ENCODE measurements at regions not wholly inside any gene's neighbourhood (a gene's known extent, or its start where the extent isn't known, plus 50 kb on each side); places are given as distances from the start of the nearest gene placed in this dataset.

DNA sequence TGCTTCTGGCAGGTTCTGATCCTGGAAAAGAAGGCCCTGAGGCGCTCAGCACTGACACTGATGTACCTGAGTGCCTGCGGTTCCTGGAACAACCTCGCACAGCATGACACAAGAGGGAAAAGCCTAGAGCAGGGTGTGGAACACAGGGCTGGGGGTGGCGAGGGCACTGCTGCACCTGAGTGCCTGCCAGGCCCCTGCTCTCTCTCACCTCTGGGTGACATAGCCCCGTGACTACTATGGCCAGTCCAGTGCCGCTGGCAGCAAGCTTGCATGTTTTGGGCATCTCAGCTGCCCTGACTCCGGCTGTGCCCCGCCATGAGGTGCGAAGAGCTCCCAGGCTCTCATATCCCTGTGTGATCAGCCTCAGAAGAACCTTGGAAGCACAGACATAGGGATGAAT, 825.2 kb upstream of the SALL3 start:
- TF ChIP-seq, protein P1, sequence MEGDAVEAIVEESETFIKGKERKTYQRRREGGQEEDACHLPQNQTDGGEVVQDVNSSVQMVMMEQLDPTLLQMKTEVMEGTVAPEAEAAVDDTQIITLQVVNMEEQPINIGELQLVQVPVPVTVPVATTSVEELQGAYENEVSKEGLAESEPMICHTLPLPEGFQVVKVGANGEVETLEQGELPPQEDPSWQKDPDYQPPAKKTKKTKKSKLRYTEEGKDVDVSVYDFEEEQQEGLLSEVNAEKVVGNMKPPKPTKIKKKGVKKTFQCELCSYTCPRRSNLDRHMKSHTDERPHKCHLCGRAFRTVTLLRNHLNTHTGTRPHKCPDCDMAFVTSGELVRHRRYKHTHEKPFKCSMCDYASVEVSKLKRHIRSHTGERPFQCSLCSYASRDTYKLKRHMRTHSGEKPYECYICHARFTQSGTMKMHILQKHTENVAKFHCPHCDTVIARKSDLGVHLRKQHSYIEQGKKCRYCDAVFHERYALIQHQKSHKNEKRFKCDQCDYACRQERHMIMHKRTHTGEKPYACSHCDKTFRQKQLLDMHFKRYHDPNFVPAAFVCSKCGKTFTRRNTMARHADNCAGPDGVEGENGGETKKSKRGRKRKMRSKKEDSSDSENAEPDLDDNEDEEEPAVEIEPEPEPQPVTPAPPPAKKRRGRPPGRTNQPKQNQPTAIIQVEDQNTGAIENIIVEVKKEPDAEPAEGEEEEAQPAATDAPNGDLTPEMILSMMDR (IDR thresholded peaks at IDR 0.05; ENCODE audit: low read depth, low read length, poor library complexity, severe bottlenecking) = no peak
- no peak for TF ChIP-seq EZH2phosphoT487 (IDR thresholded peaks at IDR 0.05; ENCODE audit: borderline replicate concordance, low read length)
